GM23248 (cell line): ENCODE measurements at regions not wholly inside any gene's neighbourhood (a gene's known extent, or its start where the extent isn't known, plus 50 kb on each side); places are given as distances from the start of the nearest gene placed in this dataset.

Experiments used
- DNase-seq: peaks from one replicate; pipeline ENCODE4 v3.0.0-alpha.2; 2015
- H2AFZ ChIP-seq: fragments of 200-600 bp; sonication (generic); 2 replicates; pipeline ENCODE4 v1.6.1; 2016; ENCODE audit warnings: antibody characterized with exemption
- H3F3A ChIP-seq: fragments of 200-600 bp; sonication (generic); 2 replicates; pipeline ENCODE4 v1.6.1; 2016; ENCODE audit warnings: mild to moderate bottlenecking, antibody characterized with exemption, mixed run types; ENCODE audit not compliant: insufficient read depth
- H3K27ac ChIP-seq: fragments of 200-600 bp; sonication (generic); 2 replicates; pipeline ENCODE4 v1.5.1; 2016; ENCODE audit warnings: mild to moderate bottlenecking
- H3K27me3 ChIP-seq: fragments of 200-600 bp; sonication (generic); replicated peaks from 2 replicates; pipeline ENCODE4 v1.6.1; 2016; ENCODE audit warnings: mild to moderate bottlenecking; ENCODE audit not compliant: insufficient read depth
- H3K36me3 ChIP-seq: fragments of 200-600 bp; sonication (generic); 2 replicates; pipeline ENCODE4 v1.6.1; 2016; ENCODE audit warnings: low read depth, mild to moderate bottlenecking
- H3K4me1 ChIP-seq: fragments of 200-600 bp; sonication (generic); 2 replicates; pipeline ENCODE4 v1.6.1; 2016; ENCODE audit warnings: mild to moderate bottlenecking; ENCODE audit not compliant: insufficient read depth
- H3K4me2 ChIP-seq: fragments of 200-600 bp; sonication (generic); one replicate; pipeline ENCODE4 v1.6.1; 2016; ENCODE audit warnings: mild to moderate bottlenecking; ENCODE audit not compliant: unreplicated experiment
- H3K4me3 ChIP-seq: fragments of 200-600 bp; sonication (generic); 2 replicates; pipeline ENCODE4 v1.5.1; 2016; ENCODE audit warnings: mild to moderate bottlenecking
- H3K79me2 ChIP-seq: fragments of 200-600 bp; sonication (generic); 2 replicates; pipeline ENCODE4 v1.6.1; 2016; ENCODE audit warnings: mild to moderate bottlenecking; ENCODE audit not compliant: insufficient read depth
- H3K9ac ChIP-seq: fragments of 200-600 bp; sonication (generic); 2 replicates; pipeline ENCODE4 v1.6.1; 2016; ENCODE audit warnings: mild to moderate bottlenecking
- H3K9me2 ChIP-seq: fragments of 200-600 bp; sonication (generic); 2 replicates; pipeline ENCODE4 v1.6.1; 2016; ENCODE audit warnings: mixed run types, mild to moderate bottlenecking, moderate library complexity; ENCODE audit not compliant: insufficient read depth
- H3K9me3 ChIP-seq: fragments of 200-600 bp; sonication (generic); one replicate; pipeline ENCODE4 v1.6.1; 2017; ENCODE audit warnings: low read depth
- H4K20me1 ChIP-seq: fragments of 200-600 bp; sonication (generic); 2 replicates; pipeline ENCODE4 v1.6.0; 2016; ENCODE audit not compliant: insufficient read depth
- EZH2 ChIP-seq: fragments of 200-600 bp; sonication (generic); IDR thresholded peaks from 2 replicates; pipeline ENCODE4 v1.6.1; 2018; ENCODE audit warnings: antibody characterized with exemption, mild to moderate bottlenecking; ENCODE audit not compliant: insufficient read depth, poor library complexity, severe bottlenecking
- EZH2phosphoT487 ChIP-seq: fragments of 200-600 bp; sonication (generic); IDR thresholded peaks from 2 replicates; pipeline ENCODE4 v1.6.1; 2018; ENCODE audit warnings: antibody characterized with exemption, moderate library complexity, mild to moderate bottlenecking, low read depth; ENCODE audit not compliant: insufficient read depth
- WGBS, 2 experiments: methylation state at CpG; one replicate each; pipeline ENCODE4 v1.1.6; 2015 to 2017; ENCODE audit warnings: low lambda C conversion rate in 2 of 2, low coverage in 1 of 2; ENCODE audit errors: missing lambda C conversion rate in 2 of 2; 5-methylcytosine and 5-hydroxymethylcytosine counted together
- in situ Hi-C: fragments of 300-500 bp; cut with MboI; formaldehyde crosslinking; loops from 2 replicates; pipeline ENCODE4 v1.15.0; 2020

- no peak overlapping the region for H3K9ac ChIP-seq
- H3K9me2 ChIP-seq, result no peaks in the 10 kb centered on the region
- WGBS, 2 experiments, result 8 to 12% methylated on average over 4 of the region's 4 CpGs
- no peaks in the 10 kb centered on the region for H3K4me1 ChIP-seq
- H3K27ac ChIP-seq, result no peak overlapping the region
- in situ Hi-C loops, result no loop called here
- H3K9me3 ChIP-seq, result no peaks in the 10 kb centered on the region
- no peak overlapping the region for H2AFZ ChIP-seq
- no peak overlapping the region for H3K4me2 ChIP-seq
- no peaks in the 10 kb centered on the region for H3K36me3 ChIP-seq
- no peaks in the 10 kb centered on the region for H3K79me2 ChIP-seq
- no peaks in the 10 kb centered on the region for H3K27me3 ChIP-seq
- no peak overlapping the region for H3K4me3 ChIP-seq
- DNase-seq, result peak; percentile 37
- no peaks in the 10 kb centered on the region for H3F3A ChIP-seq
- TF ChIP-seq EZH2phosphoT487 (no peak), EZH2 (no peak)
- no peaks in the 10 kb centered on the region for H4K20me1 ChIP-seq
Observed at GRCh38 chr2:17166506-17166905, 351.7 kb downstream of the RAD51AP2 start.

GRCh38 chr2:17164550-17164949, 353.7 kb downstream of the RAD51AP2 start:
- Histone ChIP-seq H3F3A (no peaks in the 10 kb centered on the region), H2AFZ (no peak overlapping the region), H3K9ac (no peak overlapping the region), H3K9me3 (no peaks in the 10 kb centered on the region), H3K4me1 (no peaks in the 10 kb centered on the region), H3K27me3 (no peaks in the 10 kb centered on the region), H4K20me1 (no peaks in the 10 kb centered on the region), H3K9me2 (no peaks in the 10 kb centered on the region), H3K4me2 (no peak overlapping the region), H3K27ac (no peak overlapping the region), H3K4me3 (no peak overlapping the region), H3K36me3 (no peaks in the 10 kb centered on the region), H3K79me2 (no peaks in the 10 kb centered on the region)
- peak; percentile 8 for DNase-seq
- in situ Hi-C loops, result no loop called here
- WGBS, 2 experiments, result 0 to 5% methylated on average over 1 of the region's 1 CpG
- TF ChIP-seq EZH2, result no peak
- TF ChIP-seq EZH2phosphoT487, result no peak

- no peaks in the 10 kb centered on the region for H3K79me2 ChIP-seq
- H2AFZ ChIP-seq, result no peak overlapping the region
- no peak overlapping the region for H3K27ac ChIP-seq
- in situ Hi-C loops, result no loop called here
- no peaks in the 10 kb centered on the region for H3F3A ChIP-seq
- H3K9me3 ChIP-seq, result no peaks in the 10 kb centered on the region
- no peaks in the 10 kb centered on the region for H4K20me1 ChIP-seq
- no peaks in the 10 kb centered on the region for H3K9me2 ChIP-seq
- no peak for DNase-seq
- no peaks in the 10 kb centered on the region for H3K36me3 ChIP-seq
- no peaks in the 10 kb centered on the region for H3K4me1 ChIP-seq
- 32 to 45% methylated on average over 2 of the region's 2 CpGs for WGBS, 2 experiments
- H3K9ac ChIP-seq, result no peak overlapping the region
- no peak overlapping the region for H3K4me2 ChIP-seq
- 0 out of 2 replicates have a peak, but pooled peaks cover 4% of the 10 kb centered on the region for H3K27me3 ChIP-seq
- TF ChIP-seq EZH2 (no peak), EZH2phosphoT487 (no peak)
- H3K4me3 ChIP-seq, result no peak overlapping the region
Observed at GRCh38 chr2:17163638-17164037, 354.6 kb downstream of the RAD51AP2 start.

GRCh38 chr2:17162713-17163112, 355.5 kb downstream of the RAD51AP2 start:
- H3K27me3 ChIP-seq, result 0 out of 2 replicates have a peak, but pooled peaks cover 4% of the 10 kb centered on the region
- H3K36me3 ChIP-seq, result no peaks in the 10 kb centered on the region
- WGBS, 2 experiments, result 8 to 18% methylated on average over 2 of the region's 2 CpGs
- in situ Hi-C loops, result no loop called here
- H2AFZ ChIP-seq, result no peak overlapping the region
- H3K79me2 ChIP-seq, result no peaks in the 10 kb centered on the region
- no peaks in the 10 kb centered on the region for H3K9me3 ChIP-seq
- H3K9ac ChIP-seq, result no peak overlapping the region
- H4K20me1 ChIP-seq, result no peaks in the 10 kb centered on the region
- H3K27ac ChIP-seq, result no peak overlapping the region
- DNase-seq, result no peak
- no peaks in the 10 kb centered on the region for H3K9me2 ChIP-seq
- H3K4me1 ChIP-seq, result no peaks in the 10 kb centered on the region
- H3F3A ChIP-seq, result no peaks in the 10 kb centered on the region
- H3K4me3 ChIP-seq, result no peak overlapping the region
- TF ChIP-seq EZH2, result no peak
- TF ChIP-seq EZH2phosphoT487, result no peak
- H3K4me2 ChIP-seq, result no peak overlapping the region

GRCh38 chr2:17160594-17160993, 357.6 kb downstream of the RAD51AP2 start:
- H3K9me2 ChIP-seq, result no peaks in the 10 kb centered on the region
- 24 to 47% methylated on average over 1 of the region's 1 CpG for whole genome bisulfite sequencing, 2 experiments
- no peaks in the 10 kb centered on the region for H3F3A ChIP-seq
- TF ChIP-seq EZH2phosphoT487 (no peak), EZH2 (no peak)
- no peak overlapping the region for H2AFZ ChIP-seq
- no peak overlapping the region for H3K9ac ChIP-seq
- H3K27me3 ChIP-seq, result 0 out of 2 replicates have a peak, but pooled peaks cover 4% of the 10 kb centered on the region
- H3K9me3 ChIP-seq, result no peaks in the 10 kb centered on the region
- in situ Hi-C loops, result no loop called here
- no peak overlapping the region for H3K27ac ChIP-seq
- H3K4me1 ChIP-seq, result no peaks in the 10 kb centered on the region
- no peaks in the 10 kb centered on the region for H3K36me3 ChIP-seq
- no peak overlapping the region for H3K4me2 ChIP-seq
- no peaks in the 10 kb centered on the region for H4K20me1 ChIP-seq
- no peak for DNase-seq
- H3K4me3 ChIP-seq, result no peak overlapping the region
- no peaks in the 10 kb centered on the region for H3K79me2 ChIP-seq
